AG10803 (cell line): ENCODE measurements at regions not wholly inside any gene's neighbourhood (a gene's known extent, or its start where the extent isn't known, plus 50 kb on each side); places are given as distances from the start of the nearest gene placed in this dataset.
"Not testable (repeated sequence)": the region's sequence is repeated elsewhere in the genome, so short reads cannot be mapped to it uniquely, and the experiment has no call there.

Experiments
- DNase-seq: peaks from one replicate; pipeline ENCODE4 v3.0.0; 2010; ENCODE audit warnings: low read depth
- H3K4me3 ChIP-seq: 2 replicates; pipeline ENCODE4 v1.5.1; 2011; ENCODE audit warnings: mild to moderate bottlenecking, low read length, control low read depth
- TF ChIP-seq, protein P1 (sequence below): conservative IDR thresholded peaks from 2 replicates; pipeline ENCODE4 v1.5.1; 2011; ENCODE audit warnings: mild to moderate bottlenecking, low read length, control low read depth, inconsistent platforms

DNA sequence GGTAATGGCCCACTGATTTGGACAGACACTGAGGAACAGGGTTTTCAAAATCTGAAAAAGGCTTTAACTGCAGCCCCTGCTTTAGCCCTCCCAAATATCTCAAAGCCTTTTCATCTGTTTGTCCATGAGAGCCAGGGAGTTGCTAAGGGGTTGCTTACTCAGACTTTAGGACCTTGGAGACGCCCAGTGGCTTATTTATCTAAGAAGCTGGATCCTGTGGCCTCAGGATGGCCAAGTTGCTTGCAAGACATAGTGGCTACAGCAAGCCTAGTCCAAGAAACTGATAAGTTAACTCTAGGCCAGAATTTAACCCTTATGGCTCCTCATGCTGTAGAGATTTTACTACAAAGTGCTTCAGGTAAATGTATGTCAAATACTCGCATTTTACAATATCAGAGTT lies 924.8 kb upstream of the AMELY start:
- no peak for DNase-seq
- TF ChIP-seq, protein P1, sequence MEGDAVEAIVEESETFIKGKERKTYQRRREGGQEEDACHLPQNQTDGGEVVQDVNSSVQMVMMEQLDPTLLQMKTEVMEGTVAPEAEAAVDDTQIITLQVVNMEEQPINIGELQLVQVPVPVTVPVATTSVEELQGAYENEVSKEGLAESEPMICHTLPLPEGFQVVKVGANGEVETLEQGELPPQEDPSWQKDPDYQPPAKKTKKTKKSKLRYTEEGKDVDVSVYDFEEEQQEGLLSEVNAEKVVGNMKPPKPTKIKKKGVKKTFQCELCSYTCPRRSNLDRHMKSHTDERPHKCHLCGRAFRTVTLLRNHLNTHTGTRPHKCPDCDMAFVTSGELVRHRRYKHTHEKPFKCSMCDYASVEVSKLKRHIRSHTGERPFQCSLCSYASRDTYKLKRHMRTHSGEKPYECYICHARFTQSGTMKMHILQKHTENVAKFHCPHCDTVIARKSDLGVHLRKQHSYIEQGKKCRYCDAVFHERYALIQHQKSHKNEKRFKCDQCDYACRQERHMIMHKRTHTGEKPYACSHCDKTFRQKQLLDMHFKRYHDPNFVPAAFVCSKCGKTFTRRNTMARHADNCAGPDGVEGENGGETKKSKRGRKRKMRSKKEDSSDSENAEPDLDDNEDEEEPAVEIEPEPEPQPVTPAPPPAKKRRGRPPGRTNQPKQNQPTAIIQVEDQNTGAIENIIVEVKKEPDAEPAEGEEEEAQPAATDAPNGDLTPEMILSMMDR = no peak
- H3K4me3 ChIP-seq = no peak overlapping the region

DNA sequence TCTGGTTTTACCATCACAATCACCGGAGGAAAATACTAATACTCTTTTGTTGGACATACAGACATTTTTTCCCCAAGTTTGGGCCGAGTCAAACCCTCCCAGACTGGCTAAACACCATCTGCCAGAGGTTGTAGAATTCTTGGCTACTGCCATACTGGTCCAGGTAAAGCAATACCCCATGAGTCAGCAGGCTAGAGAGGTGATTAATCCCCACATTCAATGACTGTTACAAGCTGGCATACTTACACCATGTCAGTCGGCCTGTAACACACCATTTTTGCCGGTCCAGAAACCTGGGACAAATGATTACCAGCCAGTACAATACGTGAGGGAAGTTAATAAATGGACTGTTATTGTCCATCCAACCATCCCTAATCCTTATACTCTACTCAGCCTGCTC lies 923.9 kb upstream of the AMELY start:
- no peak overlapping the region for H3K4me3 ChIP-seq
- DNase-seq = no peak
- TF ChIP-seq, protein P1 = no peak

DNA sequence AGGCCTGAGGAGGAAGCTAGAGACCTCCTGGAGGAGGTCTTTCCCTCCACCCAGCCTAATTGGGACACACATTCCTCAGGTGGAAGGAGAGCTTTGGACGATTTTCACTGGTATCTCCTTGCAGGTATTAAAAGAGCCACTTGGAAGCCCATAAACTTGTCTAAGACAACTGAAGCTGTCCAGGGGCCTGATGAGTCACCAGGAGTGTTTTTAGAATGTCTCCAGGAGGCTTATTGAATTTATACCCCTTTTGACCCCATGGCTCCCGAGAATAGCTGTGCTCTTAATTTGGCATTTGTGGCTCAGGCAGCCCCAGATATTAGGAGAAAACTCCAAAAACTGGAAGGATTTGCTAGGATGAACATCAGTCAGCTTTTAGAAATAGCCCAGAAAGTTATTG lies 922.7 kb upstream of the AMELY start:
- H3K4me3 ChIP-seq = no peak overlapping the region
- TF ChIP-seq, protein P1 = no peak
- no peak for DNase-seq

DNA sequence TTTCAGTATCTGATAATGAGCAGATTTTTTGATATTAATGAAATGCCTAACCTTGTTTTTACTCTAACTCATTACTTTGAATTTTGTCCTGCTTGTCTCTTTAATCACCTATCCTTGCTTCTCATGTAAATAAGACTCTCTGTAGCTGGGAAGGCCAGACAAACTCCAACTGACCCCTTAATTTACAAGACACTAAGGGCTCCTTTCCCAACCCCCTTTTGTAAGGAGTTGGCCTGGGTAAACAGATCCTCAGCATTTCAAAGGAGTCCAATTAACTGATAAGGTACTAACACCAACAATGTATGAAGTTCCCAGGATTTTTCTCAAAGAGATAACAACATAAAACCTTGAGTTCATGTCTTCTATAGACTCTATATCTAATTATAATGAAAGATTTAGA lies 919.3 kb upstream of the AMELY start:
- not testable (repeated sequence) for DNase-seq, H3K4me3 ChIP-seq

DNA sequence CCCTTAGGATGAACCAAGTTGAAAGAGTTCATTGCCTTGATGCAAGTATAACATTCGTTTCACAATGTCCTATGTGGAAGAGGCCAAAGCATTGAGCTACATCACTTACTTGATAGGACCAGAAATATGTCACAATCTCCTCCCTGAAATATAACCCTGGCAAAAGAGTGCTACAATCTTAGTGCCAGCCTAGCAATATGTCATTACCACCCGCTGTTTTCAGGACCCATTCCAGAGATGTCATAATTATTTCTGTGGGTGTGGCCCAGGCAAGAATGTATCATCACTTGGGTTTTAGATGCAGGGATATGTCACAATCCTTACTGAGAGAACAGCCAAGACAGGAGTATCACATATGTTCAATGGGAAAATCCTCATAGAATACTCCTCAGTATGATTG lies 915.0 kb upstream of the AMELY start:
- DNase-seq = peak; percentile 69
- TF ChIP-seq, protein P1 = no peak
- no peak overlapping the region for H3K4me3 ChIP-seq

DNA sequence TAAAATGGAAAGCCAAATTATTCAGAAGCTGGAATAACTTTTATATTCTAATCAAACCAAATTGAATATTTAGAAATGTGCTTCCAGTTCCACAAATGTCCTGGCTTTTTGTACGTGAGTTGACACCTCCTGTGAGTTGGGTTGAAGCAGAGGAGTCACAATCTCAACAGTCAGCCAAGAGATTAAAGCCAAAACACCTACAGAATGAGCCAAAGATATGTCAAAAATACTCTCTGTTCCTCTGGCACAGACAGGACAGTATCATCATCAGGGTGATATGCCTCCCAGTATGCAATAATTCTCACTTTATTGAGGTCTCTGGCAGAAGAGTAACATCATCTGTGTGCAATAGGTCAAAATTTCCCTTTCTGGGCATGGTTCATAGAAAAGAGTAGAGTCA lies 914.3 kb upstream of the AMELY start:
- H3K4me3 ChIP-seq = no peak overlapping the region
- TF ChIP-seq, protein P1 = no peak
- DNase-seq = no peak

DNA sequence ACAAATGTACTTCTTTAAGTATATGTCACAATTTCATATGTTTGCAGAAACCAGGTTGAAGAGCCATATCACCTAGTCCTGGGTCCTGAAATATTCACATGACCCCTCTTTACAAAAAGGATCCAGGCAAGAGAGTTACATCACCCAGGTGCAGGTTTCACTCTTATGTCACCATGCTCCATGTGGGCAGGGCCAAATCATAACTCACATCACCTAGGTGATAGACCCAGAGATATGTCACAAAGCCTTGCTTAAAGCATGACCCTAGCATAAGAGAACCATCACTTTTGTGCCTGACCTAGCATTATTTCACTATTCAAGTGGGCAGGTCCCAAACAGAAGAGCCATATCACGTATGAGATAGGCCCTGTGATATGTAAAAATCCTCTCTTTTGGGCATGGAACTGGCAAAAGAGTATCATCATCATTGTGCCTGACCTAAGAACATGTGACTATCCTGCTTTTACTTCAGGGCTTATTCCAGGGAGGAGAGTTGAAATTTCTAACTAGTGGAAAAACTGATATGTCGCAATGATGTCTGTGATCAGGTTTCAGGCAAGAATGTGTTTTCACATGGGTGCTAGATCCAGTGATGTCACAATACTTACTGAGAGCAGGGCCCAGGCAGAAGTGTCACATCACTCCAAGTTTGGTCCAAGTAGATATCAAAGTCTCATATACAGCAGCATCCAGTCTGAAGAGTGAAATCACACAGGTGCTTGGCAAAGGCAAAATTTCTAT lies 909.9 kb upstream of the AMELY start:
- TF ChIP-seq, protein P1 = no peak
- peak; percentile 78 for DNase-seq
- no peak overlapping the region for H3K4me3 ChIP-seq
